GM18508 (cell line): ENCODE measurements at regions not wholly inside any gene's neighbourhood (a gene's known extent, or its start where the extent isn't known, plus 50 kb on each side); places are given as distances from the start of the nearest gene placed in this dataset.

Experiments used
- ATAC-seq: cut with Tn5 transposase; IDR thresholded peaks from one replicate; pipeline ENCODE4 v1.9.1; 2021; ENCODE audit warnings: moderate number of reproducible peaks; ENCODE audit not compliant: insufficient read depth, unreplicated experiment

- ATAC-seq: no peak
Measured at GRCh38 chr19:28948026-28948425, 264.9 kb downstream of the UQCRFS1 start.

DNA sequence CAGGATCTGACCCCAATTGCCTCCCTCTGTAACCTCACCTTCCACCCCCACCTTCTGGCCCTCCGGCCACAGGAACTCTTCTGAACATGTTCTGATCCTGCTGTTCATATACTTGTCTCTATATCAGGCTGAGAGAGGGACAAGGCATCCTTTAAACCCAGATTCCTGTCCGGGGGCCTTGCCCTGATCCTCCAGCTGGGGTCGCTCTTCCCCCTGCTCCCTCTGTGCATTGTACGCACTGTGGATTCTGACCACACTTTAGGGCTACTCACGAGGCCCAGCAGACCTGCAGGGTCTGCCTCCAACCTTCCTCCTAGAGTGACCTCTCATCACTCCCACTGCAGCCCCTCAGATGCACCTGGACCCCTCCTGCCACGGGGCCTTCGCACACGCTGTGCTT lies 269.3 kb downstream of the UQCRFS1 start:
- ATAC-seq: no peak

GRCh38 chr19:28941833-28942232 lies 271.1 kb downstream of the UQCRFS1 start:
- no peak for ATAC-seq

DNA sequence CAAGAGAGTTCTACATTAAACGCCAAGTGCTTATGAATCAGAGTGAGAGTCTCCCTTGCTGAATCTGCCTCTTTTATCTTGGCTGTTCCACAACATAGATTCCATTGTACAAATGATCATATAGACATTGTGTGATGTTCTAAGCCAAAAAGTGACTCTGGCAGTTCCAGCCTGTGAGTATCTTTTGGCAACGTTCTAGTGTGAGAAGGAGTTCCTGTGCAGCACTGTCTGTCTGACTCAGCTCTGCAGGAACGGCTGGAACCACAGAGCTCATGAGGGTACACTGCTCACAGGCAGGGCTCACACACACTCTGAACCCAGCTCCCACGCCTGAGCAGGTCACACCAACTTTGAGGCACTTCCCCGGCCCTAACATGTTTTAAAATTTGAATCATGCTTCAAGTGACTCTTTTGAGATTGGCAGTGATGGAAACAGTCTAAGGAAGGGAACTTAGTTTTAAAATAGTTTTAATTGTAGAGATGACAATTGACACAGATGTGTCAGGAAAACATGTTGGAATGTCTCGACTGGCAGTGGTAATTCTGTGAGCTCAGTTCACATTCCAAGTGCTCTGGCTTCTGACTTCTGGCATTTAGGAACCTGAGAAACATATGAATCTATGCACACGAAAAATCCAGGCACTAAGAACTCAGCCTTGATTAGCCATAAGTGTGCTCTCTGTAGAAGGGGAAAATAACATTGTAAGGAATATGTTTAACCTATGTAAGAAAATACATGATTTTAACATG lies 272.0 kb downstream of the UQCRFS1 start:
- no peak for ATAC-seq

GRCh38 chr19:28939236-28939635 lies 273.7 kb downstream of the UQCRFS1 start:
- ATAC-seq: no peak

- no peak for ATAC-seq
Measured at GRCh38 chr19:28936001-28936400, 276.9 kb downstream of the UQCRFS1 start.

DNA sequence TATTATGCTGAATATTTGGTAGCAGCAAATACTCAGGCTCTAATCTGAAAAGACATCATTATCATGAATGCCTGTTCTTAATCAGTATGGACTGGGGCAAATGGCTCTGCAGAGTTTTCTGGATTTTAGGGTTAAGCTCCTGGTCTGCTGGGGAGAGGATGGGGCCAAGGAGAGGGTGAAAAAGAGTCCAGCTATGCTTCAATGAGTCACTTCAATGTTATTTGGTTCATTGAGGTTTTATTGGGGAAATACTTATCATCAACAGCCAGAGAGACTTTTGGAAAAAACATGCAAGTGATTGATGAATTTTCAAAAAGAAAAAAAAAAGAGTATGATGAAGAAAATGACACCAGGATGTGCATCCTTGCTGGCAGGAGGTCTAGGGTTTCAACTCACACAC lies 278.3 kb downstream of the UQCRFS1 start:
- ATAC-seq: no peak

DNA sequence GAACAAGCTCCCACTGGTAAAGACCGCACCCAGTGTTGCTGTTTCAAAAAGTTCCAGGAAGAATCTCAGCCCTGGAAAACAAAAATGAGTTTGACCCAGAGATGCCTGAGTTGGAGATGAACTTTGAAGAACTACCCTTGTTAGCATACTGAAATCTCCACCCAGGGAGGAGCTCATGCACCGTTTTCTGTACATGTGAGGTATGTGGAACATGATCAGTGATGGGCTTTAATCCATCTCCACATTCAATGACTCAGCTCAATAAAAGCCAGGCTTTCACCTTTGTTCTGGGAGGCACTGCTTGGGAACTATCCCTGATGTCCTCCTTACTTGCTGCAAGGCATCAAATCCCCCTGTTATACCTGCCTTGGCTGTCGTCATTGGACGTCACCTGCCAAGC lies 279.9 kb downstream of the UQCRFS1 start:
- ATAC-seq: no peak

GRCh38 chr19:28932446-28932845 lies 280.5 kb downstream of the UQCRFS1 start:
- ATAC-seq: no peak

GRCh38 chr19:28929006-28929405 lies 283.9 kb downstream of the UQCRFS1 start:
- ATAC-seq: no peak

- no peak for ATAC-seq
Measured at GRCh38 chr19:28927456-28927855, 285.5 kb downstream of the UQCRFS1 start.

DNA sequence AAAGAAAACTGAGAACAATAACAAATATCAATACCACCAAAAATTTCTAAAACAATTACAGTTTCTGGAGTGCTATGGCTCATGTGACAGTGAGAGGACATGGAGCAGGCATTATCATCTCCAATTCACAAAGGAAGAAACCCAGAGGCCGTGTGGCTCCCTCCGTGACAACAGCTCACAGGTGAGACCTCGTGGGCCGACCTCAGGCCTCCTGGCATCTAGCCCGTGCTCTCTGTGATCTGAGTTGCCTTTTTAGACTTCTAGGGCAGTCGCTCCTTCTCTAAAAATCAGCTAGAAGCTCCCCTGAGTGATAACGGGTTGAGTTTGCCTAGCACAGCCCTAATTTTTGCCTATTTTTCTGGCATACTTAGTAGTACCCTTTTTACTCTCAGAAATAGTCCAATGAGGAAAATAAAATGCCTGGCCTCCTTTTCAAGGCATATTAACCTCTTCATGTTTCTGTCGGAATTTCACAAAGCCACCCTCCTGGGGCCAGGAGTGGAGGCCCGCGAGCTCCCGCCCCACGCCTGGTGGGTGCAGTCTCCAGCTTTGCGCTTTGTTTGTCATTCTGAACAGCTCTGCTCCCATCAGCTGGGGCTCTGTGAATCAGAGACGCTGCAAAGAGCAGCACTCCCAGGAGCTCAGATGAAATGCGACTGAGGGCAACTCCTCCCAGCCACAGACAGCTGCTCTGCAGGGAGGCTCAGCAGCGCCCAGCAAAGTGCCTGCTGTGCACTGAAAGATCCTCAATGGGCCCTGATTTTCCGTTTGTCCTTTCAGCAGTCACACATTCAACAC lies 292.5 kb downstream of the UQCRFS1 start:
- ATAC-seq: no peak

DNA sequence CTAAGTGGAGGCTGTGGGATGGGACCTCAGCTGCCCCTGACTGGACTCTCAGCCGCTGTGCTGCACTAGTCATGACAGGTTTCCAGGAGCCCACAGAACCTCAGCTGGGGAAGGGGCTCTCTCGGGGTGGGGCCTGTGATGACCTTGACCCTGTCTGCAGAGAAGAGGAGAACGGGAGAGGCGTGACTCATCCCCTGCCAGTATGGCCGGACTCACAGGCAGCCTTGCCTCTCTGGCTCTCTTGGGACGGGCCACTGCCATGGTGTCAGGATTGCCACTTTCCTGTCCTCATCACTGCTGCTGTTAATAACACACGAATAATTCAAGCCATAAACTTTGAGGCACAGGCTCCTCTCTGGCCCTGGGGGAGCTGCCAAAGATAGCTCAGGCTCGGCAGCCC lies 295.3 kb downstream of the UQCRFS1 start:
- no peak for ATAC-seq

GRCh38 chr19:28915737-28916460 lies 297.1 kb downstream of the UQCRFS1 start:
- no peak for ATAC-seq

DNA sequence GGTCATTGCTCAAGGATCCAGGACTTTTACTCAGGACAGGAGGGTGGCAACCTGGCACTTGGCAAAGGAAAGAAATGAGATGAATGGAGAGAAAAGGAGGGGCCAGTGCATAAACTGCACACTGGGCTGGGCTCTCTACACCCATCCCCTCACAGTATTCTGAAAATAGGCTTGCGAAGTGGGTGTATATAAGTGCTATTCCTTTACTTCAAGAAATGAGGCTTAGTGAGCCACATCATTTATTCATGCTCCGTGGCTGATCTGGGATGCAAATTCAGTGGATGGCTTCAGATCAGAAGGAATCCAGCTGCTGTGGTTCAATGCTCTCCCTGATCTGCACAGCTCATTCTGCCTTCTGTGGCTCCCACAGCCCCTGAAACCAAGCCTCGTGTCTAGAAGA lies 297.7 kb downstream of the UQCRFS1 start:
- no peak for ATAC-seq

DNA sequence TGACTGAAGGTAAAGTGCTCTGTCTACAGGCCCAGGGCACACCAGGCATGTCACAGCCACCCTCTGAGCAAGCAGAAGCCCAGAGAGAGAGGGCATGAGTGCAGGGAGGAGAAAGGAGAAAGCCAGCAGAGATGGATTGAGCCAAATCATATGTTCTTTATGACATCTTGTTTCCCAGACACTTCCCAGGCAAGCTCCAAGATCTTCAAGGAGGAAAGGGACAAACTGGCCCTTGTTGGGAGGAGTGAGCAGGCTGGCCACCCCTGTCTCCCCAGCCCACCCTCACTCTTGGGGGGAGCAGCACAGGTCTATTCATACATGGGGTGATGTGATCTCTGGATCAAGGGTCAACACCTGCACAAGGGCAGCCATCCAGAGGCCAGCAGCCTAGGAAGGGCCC lies 298.8 kb downstream of the UQCRFS1 start:
- ATAC-seq: no peak

- no peak for ATAC-seq
Measured at GRCh38 chr19:28913626-28914025, 299.3 kb downstream of the UQCRFS1 start.

DNA sequence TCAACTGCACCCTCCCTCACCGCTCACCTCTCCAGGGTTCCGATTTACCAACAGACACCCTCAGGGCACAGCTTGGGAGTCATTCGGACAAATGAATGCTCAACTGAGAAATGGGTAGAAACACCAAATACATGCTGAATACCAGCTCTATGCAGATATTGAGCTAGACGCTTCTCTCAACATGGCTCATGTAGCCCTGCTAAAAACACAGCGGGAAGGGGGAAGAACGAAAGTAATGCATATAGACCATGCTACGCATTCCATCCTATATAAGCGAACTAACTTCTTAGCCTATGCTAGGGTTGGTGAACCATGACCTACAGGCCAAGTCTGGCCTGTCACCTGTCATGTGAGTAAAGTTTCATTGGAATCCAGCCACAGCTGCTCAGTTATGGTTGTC lies 304.0 kb downstream of the UQCRFS1 start:
- no peak for ATAC-seq

GRCh38 chr19:28907534-28907933 lies 305.4 kb downstream of the UQCRFS1 start:
- ATAC-seq: no peak

DNA sequence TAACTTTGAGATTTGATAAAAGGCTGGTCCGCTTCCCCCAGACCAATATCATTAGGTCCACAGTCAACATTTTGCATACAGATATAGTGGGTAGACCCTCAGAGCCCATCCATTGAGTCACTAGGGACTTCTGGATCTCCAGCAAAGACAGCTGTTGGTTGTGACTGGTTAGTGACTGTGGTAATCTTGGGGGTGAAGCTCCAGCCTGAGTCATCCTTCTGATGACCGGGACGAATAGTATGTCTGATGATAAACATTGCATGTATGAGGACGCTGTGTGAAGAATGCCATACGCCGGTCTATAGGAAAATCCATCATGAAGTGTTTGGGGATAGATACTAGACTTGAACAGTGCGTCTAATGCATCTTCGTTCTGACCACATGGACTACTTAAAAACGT lies 307.0 kb downstream of the UQCRFS1 start:
- ATAC-seq: no peak

- ATAC-seq: no peak
Measured at GRCh38 chr19:28899703-28900102, 313.2 kb downstream of the UQCRFS1 start.
